ENCODE measurements at regions not wholly inside any gene's neighbourhood (a gene's known extent, or its start where the extent isn't known, plus 50 kb on each side); places are given as distances from the start of the nearest gene placed in this dataset.
A peak's percentile ranks its signal among the peaks of the same experiment; 100 is the strongest.
"Not testable (repeated sequence)": the region's sequence is repeated elsewhere in the genome, so short reads cannot be mapped to it uniquely, and the experiment has no call there.

DNA sequence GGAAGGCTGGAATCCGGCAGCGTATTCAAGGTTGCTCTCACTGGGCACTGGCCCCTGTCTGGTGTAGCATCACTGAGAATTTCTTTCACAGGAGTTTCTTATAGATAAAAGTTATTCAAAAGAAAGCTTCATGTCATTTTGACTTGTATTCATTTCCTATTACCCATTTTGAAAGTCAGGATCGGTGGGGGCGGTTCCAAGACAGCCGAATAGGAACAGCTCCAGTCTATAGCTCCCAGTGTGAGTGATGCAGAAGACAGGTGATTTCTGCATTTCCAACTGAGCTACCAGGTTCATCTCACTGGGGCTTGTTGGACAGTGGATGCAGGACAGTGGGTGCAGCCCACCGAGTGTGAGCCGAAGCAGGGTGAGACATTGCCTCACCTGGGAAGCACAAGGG, 51.5 kb upstream of the CDC42EP3 start:
- not testable (repeated sequence) for ATAC-seq

DNA sequence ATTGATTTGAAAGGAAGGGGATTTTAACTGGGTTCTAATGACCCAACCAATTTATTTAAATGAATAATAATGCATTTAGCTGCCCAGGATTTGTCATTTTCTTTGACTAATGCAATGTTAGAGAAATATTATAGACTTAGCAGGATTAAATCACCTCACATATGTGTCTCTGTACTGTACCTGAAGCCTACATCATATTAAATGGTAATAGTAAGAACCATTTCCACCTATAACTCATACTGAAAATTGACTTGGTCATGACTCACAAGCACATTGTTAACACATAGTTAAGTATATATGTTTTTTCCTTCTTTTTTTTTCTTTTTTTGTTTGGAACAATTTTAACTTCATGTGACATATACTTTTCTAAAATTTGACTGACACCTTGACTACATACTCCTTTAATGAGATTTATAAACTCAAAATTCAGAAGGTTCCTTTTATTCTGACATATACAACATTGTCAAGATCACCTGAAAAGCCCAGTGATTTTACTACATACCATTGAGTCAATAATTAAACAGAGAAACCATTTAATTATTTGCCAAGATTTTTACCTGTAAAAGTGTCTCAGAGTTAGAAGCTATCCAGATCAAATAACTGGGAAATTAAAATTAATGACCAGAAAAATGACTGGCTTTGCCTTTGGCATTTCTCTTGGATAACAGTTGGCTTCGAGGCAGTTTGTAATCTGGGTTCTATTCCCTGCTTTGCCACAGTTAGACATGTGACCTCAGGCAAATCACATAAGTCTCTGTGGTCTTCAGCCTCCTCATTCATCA, 58.8 kb upstream of the CDC42EP3 start:
- peak; percentile 92 to 95 for ATAC-seq

DNA sequence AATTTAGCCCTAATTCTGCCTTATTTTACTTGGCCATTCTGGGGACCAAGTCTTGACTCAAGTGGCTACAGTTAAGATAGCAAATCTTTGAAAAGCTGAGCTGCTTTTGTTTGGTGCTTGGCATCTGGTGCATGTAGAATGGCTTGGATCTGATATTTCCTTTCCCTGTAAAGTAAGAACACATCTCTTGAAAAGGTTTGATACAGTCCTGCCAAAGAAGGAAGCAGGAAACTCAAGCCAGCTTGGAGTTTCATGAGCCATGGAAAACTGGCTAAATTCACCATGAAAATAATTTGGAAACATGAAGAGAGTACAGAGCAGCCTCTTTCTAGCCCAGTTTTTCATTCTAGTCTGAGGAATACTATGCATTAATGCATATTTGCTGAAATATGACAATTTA, 61.0 kb upstream of the CDC42EP3 start:
- not testable (repeated sequence) for ATAC-seq

DNA sequence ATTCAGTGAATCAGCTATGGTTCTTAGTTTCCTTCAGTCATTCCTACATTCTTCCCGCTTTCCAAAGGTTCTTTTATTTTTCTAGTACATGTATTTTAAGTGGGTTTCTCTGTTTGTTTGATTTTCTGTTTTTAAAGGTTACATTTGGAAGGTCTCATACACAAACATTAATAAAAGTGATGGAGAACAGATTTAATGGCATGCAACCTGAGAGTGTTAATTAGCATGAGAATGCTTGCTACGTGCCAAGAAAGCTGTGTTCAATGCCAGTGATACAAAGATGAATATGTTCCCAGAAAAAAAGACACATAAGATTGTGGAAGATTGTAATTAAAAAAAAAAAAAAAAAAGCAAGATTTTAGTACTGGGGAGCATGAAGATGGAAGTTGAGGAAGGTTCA, 61.8 kb upstream of the CDC42EP3 start:
- no peak for ATAC-seq

DNA sequence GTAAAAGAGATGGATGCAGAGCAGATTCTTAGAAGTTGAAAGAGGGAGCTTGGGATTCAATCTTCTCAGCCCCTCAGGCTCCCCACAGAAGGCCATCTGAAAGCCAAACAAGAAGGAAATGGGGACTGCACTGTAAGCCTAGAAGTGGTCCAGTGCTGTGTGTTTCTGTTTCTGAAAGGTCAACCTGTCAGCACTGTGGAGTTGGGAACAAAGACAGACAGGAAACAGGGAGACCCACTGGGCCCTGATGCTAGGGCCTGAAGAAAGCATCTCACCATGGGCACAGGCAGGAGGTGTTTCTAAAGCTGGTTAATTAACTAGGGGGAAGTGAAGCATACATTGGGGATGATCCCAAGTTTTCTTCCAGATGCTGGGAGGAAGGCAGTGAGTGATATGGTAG, 62.5 kb upstream of the CDC42EP3 start:
- not testable (repeated sequence) for ATAC-seq

DNA sequence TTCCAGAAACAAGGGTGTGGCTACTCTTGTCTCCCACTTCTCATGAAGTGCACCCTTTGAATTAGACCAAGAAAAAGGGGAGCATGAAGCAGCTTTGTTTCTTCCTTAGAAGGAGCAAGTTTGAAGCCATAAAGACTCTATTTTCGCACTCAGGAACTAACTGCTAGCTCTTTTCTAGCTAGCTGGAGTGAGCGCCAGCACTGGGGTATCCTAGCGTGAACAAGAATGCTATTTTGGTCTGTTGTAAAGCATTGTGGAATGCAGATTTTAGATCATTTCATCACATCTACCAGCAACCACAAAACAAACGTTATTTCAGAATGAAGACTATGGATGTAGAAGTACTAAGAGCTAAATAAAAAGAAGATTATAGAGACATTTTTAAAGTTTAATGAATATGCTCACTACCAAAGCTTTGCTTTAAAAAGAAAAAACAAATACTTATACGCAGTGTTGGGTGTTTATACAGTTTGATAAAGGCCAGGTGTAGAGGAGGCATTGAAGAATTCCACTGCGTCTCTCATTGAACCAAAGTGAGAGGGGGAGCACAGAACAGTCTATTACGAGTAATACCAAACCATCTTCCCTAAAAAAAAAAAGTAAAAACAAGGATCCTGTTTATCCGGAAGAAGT, 63.6 kb upstream of the CDC42EP3 start:
- ATAC-seq, result not testable (repeated sequence)

DNA sequence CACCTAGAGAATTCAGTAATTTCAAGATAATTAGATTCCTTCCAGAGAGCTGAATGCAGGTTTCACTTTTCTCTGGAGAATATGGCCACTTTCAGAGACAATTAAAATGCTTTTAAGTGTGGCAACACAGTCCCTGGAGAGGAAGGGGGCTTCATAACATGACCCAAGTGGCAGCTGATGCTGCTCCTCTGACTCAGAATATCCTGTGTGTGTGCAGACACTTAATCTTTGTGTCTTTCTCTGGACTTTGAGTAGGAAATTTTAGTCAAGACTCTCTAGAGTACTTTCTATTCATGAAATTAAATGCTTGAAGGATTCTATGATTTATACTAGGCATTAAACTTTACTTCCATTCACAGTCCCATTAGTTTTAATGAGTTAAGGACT, 64.1 kb upstream of the CDC42EP3 start:
- ATAC-seq, result not testable (repeated sequence)

DNA sequence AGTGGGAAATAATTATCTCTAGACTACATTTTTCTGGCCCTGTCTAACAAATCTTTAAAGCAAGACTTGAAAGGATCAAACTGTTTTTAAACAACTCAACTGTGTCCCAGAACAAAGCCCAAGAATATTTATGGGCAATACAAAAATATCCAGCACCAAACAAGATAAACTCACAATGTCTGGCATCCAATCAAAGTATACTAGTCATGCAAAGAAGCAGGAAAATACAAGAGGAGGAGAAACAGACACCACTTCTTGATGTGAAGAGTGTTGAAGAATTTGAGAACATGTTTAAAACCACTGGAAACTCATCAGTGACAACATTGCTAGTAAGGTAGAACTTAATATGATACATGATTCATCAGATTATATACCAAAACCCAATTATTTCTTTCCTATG, 66.1 kb upstream of the CDC42EP3 start:
- no peak for ATAC-seq

DNA sequence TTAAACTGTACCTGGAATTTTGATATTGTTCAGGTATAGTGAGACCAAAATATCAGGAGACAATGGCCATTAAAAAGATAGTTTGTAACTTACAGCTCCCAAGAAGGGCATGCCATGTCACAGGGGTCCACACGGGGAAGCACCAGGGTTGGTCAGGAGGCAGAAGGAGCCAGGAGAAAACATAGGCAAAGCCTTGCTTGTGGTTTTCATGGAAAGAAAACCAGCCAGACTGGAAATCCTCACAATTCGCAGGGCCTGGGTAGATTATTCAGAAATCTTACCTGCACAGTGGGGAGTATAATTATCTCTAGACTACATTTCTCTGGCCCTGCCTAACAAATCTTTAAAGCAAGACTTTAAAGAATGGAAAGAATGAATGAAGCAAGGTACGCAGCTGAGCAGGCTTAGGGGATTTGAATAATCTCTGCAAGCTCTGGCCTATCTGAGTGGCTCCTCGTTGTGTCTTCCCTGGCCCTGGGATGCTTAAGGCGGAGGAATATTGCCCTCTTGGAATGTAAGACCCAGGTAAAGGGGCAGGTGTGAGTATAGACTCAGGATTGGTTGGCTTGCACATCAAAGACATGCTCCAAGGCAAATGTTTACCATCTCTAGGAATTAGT, 66.9 kb upstream of the CDC42EP3 start:
- ATAC-seq, result no peak

DNA sequence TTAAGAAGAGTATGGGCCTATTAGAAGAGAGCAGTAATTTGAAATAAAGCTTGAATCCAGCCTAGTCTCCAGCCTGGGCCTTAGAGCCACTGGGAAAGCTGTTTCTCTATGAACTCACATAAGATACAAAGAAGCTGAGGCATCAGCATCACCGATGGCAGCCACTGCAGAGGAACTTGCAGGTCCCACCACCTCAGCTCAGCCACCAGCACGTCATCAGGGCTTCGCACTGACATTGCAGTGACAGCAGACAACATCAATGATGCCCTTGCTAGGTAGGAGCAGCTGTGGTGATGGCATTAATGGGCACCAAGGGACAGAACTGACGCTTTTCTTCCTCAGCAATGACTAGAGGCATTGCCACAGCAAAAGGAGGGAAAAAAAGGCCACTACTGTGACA, 67.7 kb upstream of the CDC42EP3 start:
- no peak for ATAC-seq

DNA sequence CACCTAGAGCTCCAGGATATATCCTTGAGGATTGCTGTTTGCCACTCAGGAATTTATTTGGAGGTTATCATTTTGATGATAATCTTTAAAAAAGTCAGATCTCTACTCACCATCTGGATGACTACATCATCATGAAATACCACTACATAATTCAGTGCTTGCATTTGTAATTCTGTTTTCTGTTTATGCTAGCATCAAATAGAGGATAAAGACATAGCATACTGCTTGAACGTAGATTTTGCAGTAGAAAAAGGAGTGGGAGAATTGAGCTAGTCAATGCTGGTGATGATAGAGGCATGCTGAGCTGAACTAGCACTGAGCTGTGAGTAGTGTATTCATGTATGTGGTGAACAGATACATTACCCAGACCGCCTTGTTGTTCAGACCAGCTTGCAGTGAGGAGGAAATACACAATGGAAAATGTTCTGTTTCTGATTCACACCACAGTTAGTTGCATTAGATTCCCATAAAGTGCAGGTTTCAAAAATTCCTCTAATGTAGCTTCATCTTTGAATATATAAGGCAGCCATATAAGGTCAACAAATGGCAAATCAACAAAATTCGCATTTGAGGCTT, 68.8 kb upstream of the CDC42EP3 start:
- ATAC-seq, result no peak

DNA sequence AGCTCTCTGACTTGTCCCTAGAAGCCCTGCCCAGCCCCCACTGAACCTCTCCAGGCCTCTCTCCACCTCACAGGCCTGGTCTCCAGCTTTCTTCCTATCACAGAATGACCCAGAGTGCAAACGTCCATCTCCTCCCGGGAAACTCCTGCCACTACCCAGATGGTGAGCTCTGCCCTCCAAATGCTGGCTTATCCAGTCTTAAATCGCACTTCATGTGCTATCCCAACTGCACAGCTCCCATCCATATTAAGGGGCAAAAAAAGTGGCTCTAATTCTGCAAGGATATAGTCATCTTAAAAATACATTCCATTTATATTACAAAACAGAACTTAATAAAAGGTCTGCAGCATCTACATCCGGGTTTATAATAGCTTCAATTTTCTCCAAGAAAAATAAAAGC, 70.8 kb upstream of the CDC42EP3 start:
- ATAC-seq, result no peak

DNA sequence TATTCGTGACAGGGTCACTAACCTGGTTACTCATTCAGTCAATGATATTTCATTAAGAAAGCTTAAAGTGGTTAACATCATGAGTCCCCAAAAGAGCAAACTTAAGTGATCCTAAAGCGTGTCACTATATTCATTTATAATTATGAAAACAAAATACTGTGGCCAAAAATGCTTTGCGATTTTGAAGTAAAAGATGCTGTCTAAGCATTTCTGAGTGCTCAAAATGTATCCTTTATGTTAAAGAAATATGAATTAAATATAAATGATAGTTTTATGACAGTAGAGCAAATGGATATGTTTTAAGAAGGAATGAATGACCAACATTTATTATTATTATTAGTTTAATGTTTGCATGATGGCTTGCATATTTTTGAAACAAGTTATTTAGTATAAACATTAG, 72.6 kb upstream of the CDC42EP3 start:
- no peak for ATAC-seq

DNA sequence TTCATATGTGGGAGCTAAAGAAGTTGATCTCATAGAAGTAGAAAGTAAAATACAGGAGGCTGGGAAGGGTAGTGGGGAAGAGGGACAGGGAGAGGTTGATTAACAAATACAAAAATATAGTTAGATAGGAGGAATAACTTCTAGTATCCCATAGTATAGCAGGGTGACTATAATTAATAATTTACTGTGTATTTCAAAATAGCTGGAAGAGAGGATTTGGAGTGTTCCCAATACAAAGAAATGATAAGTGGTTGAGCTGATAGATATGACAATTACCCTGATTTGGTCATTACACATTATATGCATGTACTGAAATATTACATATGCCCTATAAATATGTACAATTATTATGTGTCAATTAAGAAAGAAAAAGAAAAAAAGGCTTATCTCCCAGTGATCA, 73.5 kb upstream of the CDC42EP3 start:
- ATAC-seq, result not testable (repeated sequence)

DNA sequence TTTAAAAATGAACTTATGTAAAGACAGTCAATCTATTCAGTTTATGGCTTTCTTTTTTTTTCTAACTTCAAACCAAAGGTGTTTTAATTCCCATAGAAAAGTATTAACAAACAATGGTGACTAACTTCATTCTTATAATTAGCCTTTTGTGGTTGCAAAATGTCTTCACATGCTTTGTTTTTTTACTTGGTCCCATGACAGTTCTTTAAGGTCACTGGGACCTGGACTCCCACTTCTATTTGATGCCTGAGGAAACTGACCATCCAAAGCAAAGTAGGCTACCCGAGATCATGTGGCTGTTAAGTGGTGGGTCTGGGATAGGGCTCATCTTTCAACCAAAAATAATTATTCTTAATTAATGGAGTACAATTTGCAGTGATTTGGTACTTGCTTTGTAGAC, 74.6 kb upstream of the CDC42EP3 start:
- ATAC-seq, result not testable (repeated sequence)

DNA sequence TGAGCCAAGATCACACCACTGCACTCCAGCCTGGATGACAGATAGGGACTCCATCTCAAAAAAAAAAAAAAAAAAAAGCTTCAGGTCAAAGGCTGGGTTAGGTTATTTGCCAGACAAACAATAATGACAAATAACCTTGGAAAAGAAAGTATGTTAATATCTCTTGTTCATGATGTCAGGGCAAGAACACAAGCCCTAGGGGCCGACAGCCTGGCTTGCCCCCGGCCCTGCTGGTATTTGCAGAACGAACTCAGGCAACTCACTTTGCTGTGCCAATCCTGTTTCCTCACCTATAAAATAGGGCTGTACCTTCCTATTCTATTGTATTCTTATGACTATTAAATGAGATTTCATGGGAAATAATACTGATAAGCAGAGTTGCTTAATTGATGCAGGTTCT, 75.4 kb upstream of the CDC42EP3 start:
- ATAC-seq, result no peak

DNA sequence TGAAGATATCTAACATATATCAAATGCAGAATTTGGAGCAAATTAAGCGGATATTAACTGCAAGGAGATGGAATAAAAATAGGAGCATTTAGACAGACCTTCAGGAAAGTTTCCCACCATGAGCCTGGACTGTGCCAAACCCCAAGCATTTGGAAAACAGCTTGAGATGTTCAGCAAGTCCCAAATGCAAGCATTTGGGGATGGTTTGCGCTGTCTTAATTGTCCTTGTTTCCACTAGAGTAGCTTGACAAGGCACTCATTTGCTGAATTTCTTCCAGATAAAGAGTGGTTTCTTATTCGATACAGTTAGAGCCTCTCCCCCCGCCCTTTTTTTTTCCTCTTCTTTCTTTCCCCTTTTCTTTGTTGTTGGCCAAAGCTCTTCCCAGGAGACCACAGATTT, 77.1 kb upstream of the CDC42EP3 start:
- ATAC-seq, result no peak

DNA sequence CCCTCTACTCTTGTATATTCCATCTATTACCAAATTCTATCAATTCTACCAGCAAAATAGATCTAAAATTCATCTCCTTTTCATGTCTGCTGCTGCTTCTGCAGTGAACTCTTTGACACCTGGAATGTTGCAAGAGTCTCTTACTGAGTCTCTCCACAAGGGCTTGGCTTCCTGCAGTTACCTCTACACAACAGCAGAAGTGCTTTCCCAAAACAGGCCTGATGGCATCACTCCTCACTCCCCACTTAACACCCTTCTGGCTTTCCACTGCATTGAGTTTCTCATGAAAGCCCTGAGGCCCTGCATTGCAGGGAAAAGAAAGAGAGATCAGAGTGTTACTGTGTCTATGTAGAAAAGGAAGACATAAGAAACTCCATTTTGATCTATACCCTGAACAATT, 78.8 kb upstream of the CDC42EP3 start:
- ATAC-seq, result not testable (repeated sequence)

DNA sequence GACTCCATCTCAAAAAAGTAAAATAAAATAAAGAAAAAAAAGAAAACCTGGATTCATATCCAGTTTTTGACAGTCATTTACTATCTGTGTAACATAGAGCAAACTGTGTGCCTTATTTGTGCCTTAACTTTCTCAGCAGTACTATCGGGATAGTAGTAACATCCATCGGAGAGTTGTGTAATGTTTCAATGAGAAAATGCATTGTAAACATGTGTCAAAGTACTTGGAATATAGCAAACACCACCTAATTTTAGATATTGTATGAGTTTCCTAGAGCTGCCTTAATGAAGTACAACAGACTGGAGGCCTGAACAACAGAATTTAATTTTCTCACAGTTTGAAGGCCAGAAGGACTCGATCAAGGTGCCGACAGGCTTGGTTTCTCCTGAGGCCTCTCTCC, 81.3 kb upstream of the CDC42EP3 start:
- ATAC-seq, result no peak

DNA sequence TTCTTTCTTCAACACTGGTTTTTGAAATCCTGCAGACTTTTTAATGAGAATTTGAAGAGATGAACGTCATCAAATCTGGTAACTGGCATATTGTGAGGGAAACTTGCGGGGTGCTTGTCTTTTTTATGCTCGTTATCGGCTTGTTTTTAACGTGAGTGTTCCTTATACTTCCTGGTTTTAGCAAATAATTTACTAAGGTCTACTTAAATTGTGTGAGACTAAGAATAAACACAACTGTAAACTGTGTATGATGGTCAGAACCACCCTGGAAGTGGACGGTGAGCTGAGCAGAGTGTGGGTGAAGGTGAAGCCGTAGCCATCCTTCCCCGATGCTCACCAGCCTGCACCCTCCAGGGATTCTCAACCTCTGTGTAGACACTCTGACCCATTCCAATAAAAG, 82.3 kb upstream of the CDC42EP3 start:
- ATAC-seq, result no peak

DNA sequence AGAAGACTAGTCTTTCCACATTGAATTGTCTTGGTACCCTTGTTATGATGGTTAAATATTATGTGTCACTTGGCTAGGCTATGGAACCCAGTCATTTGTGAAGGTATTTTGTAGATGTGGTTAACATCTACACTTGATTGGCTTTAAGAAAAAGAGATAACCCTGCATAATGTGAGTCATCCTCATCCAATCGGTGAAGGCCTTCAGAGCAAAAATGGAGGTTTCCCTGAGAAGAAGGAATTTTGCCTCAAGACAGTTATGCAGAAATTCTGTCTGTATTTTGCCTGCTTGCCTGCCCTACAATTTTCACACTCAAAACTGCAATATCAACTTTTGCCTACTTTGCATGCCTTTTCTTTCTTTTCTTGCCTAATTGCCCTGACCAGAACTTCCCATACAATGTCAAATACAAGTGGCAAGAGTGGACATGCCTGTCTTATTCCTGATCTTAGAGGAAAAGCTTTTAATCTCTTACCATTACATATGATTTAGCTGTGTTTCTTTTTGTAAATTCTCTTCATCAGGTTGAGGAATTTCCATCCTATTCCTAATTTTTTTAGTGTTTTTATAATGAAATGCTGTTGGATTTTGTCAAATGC, 84.6 kb upstream of the CDC42EP3 start:
- not testable (repeated sequence) for ATAC-seq

DNA sequence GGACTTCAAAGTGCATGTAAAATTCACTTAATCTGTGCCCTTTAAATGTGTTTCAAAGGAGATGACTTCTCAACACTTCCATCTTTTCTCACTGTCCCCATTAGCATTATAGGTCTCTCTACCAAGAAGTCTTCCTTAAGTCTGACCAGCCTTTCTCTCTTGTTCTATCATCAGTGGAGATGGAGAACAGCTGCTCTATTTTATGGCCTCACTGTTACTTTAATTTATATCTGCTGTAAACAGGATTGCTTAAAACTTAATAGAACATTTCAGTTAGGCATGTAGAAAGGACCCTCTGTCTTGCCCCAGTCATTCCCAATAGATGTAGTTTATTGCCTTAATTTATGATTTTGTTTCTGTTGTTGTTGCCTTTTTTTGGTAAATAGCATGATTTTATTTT, 86.0 kb upstream of the CDC42EP3 start:
- not testable (repeated sequence) for ATAC-seq

DNA sequence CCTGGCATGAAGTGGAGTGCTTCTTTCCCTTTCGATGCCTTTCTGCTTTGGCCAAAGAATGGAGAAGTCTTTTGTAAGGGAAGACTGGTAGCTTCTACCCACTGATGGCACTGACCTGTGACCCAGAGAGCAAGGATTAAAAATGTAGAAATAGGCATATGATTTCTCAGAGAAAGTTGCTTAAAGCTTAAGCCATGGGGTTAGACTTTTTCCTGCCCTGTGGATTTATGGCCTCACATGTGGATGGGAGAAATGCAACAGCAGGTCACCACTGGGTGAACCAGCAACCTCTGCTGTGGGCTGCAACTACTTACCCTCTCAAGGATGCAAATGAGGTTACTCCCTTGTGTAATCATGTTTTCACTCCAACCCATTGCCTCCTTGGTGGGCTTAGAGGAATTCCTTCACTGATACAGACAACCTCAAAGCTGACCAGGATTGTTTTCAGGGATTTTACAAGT, 86.7 kb upstream of the CDC42EP3 start:
- not testable (repeated sequence) for ATAC-seq

Data from activated CD4-positive, CD25-positive, alpha-beta regulatory T cell treated with anti-CD3 and anti-CD28 coated beads, Interleukin-2, amount 50 U/mL, for 24 hours (primary cell).